IPS DF 19.7 (cell line): ENCODE measurements at regions not wholly inside any gene's neighbourhood (a gene's known extent, or its start where the extent isn't known, plus 50 kb on each side); places are given as distances from the start of the nearest gene placed in this dataset.

ENCODE experiments used
- DNase-seq: peaks from one replicate; pipeline ENCODE4 v3.0.0-alpha.2; 2013; ENCODE audit warnings: low read depth, low spot score

DNA sequence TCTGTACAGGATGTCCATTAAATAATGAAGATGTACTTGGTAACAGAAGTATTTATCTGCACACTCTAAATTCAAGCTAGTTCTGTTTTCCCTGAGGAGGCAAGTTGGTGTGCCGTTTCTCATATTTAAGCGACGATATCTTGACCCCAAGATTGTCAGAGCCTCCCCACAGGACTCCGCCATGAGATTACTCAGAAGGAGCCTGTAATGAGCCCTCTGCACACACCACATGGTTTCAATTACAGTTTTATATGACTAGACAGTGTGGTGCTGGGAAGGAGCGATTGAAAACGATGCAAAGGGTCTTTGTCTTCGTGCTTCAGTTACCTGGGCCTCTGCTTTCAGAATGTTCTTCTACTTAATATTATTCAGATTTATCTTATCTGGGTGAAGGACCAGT, 840.4 kb upstream of the WWC1 start:
- no peak for DNase-seq

DNA sequence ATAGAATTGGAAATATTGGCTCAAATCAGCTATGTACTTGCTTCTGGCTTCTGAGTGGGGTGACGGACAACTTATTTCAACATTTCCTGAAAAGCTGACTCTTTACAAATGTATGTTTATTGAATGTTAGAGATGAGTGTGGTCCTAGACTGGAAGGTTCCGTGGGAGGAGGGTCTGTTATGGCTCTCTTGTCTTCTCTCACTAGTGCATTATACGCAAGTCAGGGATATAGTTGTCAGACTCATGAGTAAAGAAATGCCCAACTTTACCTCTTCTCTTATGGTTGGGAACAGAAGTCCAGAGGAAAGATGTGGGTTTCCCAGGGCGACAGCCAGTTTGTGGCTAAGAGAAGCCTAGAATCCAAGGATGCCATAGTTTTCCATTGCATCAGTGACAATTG, 839.3 kb upstream of the WWC1 start:
- no peak for DNase-seq

DNA sequence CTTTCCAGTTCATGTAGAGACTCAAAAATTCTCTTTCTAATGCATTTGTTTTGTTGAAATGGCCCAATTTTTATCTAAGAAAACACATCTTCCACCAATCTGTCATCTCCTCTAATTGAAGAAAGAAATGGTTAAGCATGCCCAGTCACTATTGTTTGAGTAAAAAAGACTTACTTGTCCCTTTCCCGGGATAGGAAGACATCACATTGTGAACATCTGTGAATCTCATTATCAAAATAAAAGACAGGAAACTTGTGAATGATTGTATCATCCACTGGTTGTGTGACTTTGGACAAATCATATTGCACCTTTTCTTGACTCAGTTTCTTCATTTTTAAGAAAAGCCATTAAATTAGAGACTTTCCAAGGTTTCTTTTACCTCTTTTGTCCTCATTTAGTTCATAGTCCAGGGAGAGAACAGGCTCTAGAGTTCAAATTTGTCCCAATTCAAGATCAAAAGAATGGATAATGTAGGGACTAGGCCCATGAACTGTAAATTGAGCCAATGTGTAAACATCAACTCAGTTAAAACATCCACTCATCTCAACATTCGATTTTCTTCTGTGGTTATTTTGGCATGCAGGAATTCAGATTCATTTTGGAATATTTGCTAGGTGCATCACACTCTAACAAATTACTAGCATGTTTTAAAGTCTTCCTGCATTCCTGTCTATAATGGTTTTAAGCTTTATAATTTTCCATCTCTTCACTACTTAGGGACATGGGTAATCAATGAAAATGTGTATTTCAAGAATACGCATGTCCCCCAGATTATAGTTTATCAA, 838.0 kb upstream of the WWC1 start:
- DNase-seq = no peak

DNA sequence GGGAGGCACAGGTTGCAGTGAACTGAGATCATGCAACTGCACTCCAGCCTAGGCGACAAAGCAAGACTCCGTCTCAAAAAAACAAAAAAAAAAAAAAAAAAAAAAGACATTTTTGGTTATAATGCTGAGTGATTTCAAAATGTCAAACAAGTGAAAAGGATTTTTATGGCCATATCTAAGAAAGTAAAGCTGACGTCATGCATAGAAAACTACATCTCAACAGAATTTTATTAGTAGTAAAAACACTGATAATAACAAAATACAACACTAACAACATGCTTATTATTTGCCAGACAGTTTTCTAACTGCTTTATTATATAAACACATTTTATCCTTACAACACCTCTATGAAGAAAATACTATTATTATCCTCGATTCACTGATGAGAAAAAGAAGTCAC, 833.0 kb upstream of the WWC1 start:
- no peak for DNase-seq

DNA sequence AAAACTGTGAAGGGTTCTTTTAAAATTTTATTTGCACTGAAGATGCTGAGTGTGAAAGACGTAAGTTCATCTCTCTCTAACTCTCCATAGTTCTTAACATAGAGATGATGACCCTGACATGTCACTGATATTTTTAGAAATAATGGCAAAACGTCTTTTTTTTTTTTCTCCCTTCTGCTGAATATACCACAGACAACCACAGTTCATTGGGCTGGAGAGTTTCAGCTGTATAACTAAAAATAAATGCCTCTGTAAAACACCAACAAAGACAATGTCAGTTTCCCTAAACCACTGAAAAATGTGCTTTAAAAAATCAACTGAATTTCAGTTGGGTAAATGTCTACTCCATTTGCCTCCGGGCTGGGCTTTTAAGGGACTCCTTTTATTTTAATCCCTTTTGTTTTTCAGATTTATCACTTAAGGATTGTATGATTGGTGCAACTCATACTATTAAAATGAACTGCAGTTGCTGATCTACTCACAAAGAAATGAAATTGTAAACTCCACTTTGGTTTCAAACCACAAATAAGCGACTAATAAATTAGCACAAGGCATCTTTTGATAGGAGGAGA, 830.9 kb upstream of the WWC1 start:
- no peak for DNase-seq

DNA sequence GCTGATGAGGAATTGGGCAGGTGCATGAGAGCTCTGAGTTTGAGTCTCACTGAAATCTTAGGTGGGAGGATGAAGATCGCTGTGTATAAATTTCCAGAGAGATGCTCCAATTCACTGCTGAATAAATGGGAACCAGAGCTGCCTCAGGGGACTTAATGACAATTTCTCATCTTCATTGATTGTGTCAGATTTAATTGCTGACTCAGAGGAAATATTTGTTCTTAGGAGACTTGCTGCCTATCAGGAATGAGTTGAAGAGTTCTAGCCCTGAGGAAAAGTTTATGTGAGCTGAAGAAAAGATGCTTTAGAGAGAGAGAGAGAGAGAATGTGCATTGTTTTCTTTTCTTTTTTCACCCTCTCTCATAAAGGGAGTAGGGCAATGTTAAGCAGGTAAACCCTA, 827.5 kb upstream of the WWC1 start:
- no peak for DNase-seq

DNA sequence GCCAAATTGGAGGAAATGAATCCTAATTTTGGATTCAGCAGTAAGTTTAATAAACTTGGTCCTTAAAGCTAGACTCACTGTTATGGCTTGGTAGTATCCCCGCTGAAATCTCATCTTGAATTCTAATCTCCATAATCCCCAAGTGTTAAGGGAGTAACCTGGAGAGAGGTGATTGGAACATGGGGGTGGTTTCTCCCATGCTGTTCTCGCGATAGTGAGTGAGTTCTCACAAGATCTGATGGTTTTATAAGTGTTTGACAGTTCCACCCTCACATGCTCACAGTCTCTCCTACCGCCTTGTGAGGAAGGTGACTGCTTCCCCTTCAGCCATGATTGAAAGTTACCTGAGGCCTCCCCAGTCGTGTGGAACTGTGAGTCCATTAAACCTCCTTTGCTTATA, 824.5 kb upstream of the WWC1 start:
- DNase-seq = no peak

DNA sequence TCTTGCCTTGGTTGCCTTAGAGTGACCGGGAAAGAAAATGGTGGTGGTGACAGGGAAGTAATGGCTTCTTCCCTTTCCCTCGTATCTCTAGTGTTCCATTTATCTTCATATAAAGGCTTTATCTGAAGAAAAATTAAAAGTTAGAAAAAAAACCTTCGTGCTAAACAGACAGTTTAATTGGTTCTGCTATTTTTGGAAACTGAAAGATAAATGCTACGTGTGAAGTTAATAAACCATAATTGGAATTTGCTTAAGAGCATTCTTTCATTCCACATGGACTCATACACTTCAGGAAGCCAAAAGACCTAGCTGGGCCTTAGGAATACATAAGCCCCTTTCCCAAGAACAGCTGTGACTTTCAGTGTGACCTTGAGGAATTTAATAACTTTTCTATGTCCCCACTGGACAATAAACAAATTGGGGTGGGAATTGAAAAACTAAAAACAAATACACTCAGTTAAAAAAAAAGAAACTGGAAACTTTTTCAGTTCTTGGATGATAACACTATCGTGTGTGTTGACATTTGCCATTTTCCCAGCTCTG, 818.8 kb upstream of the WWC1 start:
- DNase-seq = no peak

DNA sequence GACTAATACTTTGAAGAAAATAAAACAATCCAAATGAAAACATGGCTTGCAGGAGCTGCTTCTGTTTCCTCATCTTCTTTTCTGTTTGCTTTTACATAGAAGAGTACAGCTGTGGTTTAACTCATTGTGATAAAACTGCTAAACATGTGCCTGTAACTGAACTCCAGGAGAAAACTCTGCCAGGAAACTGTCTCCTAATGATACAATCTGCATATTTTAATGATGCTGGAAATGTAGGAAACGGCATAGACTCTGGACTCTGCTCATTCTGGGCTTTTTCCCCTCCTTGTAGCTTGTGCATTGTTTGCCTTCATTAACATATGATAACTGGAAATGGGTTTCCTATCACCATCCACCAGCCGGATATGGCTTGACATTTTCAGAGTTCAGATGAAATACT, 813.3 kb upstream of the WWC1 start:
- no peak for DNase-seq

DNA sequence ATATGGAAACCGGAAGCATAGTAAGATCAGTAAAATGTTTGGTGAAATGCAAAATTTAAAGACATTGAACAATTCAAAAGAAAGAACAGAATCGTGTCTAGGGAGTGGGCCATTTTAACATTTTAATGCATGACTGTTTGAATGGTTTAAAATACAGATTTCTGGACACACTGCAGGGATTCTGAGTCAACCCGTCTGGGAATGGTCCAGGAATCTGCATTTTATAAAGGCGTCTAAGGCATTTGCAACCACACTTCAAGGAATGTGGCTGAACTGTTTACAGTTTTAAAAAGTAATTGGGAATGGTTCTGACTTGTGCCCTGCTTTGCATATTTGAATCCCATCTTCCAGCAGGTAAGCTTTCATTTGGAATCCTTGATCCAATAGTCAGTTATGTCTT, 811.7 kb upstream of the WWC1 start:
- no peak for DNase-seq

DNA sequence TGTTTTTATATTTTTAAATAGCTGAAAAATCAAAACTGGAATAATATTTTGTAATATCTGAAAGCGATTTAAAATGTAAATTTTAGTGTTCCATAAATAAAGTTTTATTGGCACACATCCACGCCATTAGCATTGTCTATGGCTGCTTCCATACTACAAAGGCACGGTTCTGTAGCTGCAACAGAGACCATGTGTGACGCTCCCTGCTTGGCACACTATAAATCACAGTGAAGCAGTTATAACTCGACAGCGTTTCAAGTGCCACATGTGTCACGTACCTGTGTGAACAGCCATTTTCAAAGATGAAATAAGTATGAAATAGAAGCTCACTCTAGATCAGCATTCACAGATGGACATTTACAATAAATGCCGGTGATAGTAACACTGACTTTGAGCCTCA, 810.1 kb upstream of the WWC1 start:
- no peak for DNase-seq

DNA sequence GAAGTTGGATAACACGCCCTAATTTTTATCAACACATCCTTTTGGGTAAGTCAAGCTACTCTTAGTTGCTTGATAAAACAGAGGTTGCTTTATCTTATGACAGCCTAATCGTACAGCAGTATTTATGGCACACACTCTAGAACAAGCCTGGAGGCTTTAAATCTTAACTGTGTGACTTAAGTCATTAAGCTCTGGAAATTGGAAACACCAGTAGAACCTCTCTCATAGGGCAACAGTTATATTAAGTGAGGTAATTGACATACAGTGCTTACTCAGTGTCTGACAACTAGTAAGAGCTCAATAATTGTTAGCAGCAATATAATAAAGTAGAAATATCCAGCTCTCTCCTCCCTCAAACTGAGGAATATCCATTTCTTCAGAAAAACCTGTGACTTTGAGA, 808.9 kb upstream of the WWC1 start:
- no peak for DNase-seq

DNA sequence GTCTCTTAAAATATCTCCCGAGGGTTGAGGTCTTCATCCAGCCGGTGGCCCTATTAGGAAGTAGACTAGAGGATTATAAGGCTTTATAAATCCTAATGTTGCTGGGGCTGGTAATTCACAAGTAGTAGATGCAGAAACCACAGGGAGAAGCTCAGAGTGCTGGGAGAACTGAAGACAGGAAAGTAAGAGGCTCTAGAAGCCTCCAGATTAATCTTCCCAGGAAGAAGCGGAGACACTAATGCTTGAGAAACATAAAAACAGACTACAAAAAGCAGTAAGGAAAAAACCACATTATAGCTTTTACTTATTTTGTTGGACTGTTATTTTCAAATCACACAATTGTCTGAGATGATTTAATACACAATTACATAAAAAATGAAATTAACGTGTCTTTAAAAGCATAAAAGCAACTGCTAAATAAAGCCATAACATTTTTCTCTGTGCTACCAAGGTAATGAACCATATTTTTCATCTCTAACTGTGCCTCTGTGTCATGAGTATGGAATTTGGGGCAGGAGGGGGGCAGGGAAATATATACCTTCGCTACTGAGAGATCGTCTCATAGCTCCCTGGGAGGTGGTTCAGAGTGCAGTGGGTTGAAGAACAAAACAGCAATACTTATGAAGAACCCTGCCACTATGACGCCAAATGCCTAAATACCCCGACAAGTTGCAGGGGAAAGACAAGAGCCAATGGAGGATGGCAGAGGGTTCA, 806.2 kb upstream of the WWC1 start:
- DNase-seq = no peak

DNA sequence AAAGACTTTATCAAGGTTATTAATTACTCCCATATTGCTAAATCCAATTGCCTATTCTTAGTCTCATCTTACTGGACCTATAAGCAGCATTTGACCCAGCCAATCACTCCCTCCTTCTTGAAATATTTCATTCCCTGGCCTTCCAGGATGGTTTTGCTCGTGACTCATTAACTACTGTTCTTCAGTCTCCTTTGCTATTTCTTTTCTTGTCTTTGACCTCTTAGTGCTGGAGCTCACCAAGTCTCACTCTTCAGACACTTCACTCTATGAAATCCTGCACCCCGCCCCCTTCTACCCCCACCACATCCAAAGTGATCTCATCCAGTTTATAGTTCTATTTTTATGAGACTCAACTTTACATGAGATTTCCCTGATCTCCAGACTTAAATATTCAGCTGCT, 803.1 kb upstream of the WWC1 start:
- no peak for DNase-seq

DNA sequence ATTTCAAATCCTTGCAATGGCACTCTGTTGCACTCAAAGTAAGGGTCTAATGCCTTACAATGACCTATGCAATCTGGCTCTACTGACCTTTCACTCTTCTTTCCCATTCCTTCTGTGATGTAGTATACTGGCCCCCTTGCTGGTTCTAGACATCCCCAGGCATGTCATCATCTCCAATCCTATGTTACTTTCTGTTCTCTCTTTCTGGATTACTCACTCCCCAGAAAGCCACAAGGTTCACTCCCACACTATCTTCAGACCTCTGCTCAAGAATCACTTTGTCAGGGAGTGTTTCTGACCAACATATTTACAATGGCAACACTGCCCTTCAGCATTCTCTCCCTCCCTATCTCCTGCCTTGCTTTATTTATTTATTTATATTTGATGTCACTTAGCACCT, 802.2 kb upstream of the WWC1 start:
- no peak for DNase-seq

DNA sequence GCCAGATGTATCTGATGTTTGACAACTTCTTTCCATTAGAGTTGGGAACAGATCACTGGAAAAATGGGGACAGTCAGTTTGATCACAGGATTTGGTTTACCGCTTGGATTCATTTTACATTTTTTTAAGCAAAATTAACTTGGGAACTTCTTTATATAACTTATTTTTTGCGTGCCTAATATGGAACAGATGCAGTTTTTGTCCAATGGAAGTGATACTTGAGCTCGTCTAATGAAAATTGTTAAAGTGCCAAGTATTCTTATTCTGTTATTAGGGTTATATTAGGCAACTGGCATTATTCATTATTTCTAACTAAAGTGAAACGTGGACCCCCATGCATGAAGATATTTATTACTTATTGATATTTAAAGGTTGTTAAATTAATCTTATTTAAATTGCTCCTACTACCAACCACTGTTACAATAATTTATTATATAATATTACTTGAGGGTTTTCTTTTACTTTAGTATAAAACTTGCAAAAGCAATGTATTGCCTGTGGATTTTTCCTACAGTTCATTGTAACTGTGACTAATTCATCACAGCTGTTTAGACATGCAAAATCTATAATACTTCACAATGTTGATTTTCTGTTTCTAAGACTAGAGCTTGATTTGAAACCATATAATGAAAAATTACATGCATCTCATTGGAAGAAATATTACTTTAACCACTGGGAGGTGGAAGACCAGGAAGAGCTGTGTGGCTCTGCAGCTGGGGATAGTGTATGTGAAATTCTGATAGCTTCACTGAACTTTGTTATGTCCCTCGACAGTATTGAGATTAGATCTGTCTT, 787.3 kb upstream of the WWC1 start:
- DNase-seq = no peak

DNA sequence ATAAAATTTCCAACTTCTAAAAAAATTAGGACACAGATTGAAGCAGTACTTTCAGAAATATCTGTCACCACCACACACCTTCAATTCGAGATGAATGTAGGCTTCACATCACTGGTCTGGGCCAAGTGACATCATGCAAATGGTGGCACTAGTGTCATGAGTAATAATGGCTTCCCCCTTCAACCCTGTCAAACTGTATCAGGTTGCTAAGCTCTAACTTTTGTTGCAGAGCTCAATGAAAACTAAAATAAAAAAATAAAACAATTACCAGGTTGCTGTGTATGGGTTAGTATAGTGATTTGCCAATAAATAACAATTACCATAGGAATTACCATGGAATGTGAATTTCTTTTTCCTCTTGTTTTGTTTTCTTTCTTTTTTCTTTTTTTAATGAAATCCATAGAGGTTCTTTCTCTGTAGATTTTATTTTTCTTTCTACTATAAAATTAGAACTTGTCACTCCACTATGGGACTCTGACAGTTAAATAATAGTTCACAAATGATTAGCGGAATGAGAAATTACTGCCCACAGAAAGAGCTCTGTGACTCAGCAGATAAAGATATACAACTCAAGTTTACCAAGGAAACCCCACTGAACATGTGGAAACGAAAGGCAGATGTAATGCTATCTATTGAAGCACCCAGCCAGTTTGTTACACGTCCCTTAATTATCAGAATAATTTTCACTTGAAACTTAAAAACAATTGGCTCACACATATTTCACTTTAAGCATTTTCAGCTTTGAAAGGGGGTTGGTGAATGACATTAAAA, 783.8 kb upstream of the WWC1 start:
- DNase-seq = no peak

DNA sequence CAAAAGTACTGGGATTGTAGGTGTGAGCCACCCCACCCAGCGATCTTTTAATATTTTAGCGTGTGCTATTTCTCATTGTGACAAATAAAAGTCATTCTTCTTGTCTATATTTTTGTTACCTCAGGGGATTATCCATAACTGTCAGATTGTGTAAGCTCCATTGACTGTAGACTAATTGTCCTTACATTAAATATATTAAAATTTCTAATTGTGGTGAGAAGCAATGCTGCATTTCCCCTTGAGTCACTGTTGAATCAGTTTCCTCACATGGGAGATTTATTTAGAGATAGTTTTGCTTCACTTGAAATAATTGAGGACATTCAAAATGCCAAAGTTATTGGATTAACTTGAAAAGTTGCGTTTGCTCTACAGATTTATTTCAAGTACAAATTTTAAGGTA, 782.4 kb upstream of the WWC1 start:
- no peak for DNase-seq

DNA sequence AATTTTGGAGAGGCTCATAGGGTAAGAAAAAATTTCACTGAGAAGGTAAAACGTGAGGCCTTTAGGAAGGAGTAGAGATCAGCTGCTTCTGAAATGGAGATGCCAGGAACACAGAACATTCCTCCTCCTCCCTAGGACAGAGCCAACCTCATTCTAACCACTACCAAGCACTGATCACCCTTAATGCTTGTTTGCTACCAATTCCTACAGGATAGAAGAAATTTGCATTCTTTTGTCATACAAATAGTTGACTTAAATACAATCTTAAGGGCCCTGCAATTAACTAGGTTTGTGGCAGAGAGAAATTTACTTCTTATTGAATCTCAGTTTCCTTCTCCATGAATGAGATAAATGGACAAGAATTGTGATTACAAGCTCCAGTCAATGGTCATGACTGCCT, 780.2 kb upstream of the WWC1 start:
- DNase-seq = peak; percentile 76

DNA sequence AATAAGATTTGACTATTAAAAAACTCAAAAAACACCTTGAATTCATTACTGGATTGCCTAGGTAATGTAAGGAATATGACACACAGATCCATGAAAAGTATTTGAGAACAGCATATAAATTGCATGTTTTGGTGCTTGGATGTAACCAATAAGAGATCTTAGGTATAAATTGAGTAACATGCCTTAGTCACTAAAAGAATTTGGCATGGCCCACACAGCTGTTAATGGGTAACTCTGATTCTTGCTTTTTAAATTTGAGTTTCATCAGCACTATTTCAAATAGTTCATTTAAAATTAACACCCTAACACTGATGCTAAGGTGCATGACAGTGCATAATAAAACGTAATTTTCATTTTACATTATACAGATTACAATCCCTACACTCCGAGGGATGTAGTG, 779.3 kb upstream of the WWC1 start:
- no peak for DNase-seq

DNA sequence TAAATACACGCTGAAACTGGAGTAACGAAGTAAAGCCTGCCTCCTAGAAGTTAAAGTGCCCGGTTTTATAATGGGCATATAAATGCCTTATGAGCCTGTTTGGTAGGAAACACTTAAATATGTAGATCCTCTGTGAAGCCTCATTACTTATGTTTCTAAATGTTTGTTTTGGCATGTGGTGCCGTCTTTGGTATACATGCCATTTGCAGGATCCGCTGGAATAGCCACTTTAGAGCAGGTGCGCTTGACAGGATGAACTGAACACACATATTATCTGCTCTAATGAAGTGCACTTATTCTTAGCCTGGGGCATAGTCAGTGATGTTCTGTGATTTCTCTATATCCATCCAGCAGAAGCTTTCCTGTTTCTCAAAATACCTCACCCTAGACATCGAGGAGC, 778.1 kb upstream of the WWC1 start:
- DNase-seq = no peak
